K562 (cell line): ENCODE measurements at regions not wholly inside any gene's neighbourhood (a gene's known extent, or its start where the extent isn't known, plus 50 kb on each side); places are given as distances from the start of the nearest gene placed in this dataset.

Experiments used
- ATAC-seq: fragments of 200-7000 bp; cut with Tn5 transposase; 3 replicates; pipeline ENCODE4 v1.9.1; 2020; ENCODE audit warnings: moderate library complexity
- BruUV-seq: library from RNA; stranded (reverse); fragments of 400-500 nt; replicated peaks from 2 replicates; lab custom pipeline; 2021; lab: Mats Ljungman, UMichigan
- CTCF ChIA-PET: fragments of 300-600 bp; formaldehyde crosslinking; extraction: SDS; loops from one replicate; lab custom pipeline; 2021; ENCODE audit warnings: low intra/inter-chr PET ratio; lab: Yijun Ruan, JAX
- POLR2A ChIA-PET: fragments of 300-600, 350-650 bp; sonication (Branson Sonifier 250); formaldehyde crosslinking; extraction: SDS; loops from one replicate; lab custom pipeline; 2021; ENCODE audit warnings: antibody characterized with exemption, inconsistent platforms; lab: Yijun Ruan, JAX
- DNase-seq, 4 experiments: peaks; one replicate each; pipeline versions ENCODE4 v3.0.0 to v3.0.0-alpha.2; 2011 to 2018; ENCODE audit warnings: low spot score in 3 of 4, mixed read lengths in 3 of 4; ENCODE audit errors: extremely low read depth in 1 of 4
- FAIRE-seq: peaks from 2 replicates; lab custom pipeline; 2011; peaks lifted over from hg19 to GRCh38; lab: Jason Lieb, UNC
- H2AFZ ChIP-seq: 2 replicates; pipeline ENCODE4 v1.6.0; 2011; ENCODE audit warnings: low read depth, low read length, control low read depth, inconsistent platforms
- H3K27ac ChIP-seq: fragments of 200-600 bp; 3 replicates; pipeline ENCODE4 v1.8.0; 2011; ENCODE audit warnings: low read depth, mild to moderate bottlenecking, control low read depth, inconsistent platforms, low read length, moderate library complexity, mixed read lengths; ENCODE audit errors: extremely low read depth
- H3K27me3 ChIP-seq, 2 experiments: fragments of 300-600 bp in 1 of 2; 2 replicates in 1 of 2; 3 replicates in 1 of 2; pipeline versions ENCODE4 v1.6.0 to v1.8.0; 2011; ENCODE audit warnings: inconsistent platforms in 2 of 2, low read length in 2 of 2, mild to moderate bottlenecking in 1 of 2, mixed read lengths in 1 of 2, moderate library complexity in 1 of 2; ENCODE audit not compliant: control insufficient read depth in 2 of 2, insufficient read depth in 2 of 2
- H3K36me3 ChIP-seq: fragments of 300-600 bp; 3 replicates; pipeline ENCODE4 v1.8.0; 2011; ENCODE audit warnings: mild to moderate bottlenecking, low read length, inconsistent platforms; ENCODE audit not compliant: control insufficient read depth, insufficient read depth
- H3K4me1 ChIP-seq, 2 experiments: fragments of 200-600 bp in 1 of 2; replicated peaks in 1 of 2; 2 replicates in 1 of 2; 3 replicates in 1 of 2; pipeline versions ENCODE4 v1.5.1 to v1.8.0; 2011; ENCODE audit warnings: inconsistent platforms in 2 of 2, low read length in 2 of 2, mild to moderate bottlenecking in 1 of 2, mixed read lengths in 1 of 2, moderate library complexity in 1 of 2; ENCODE audit not compliant: control insufficient read depth in 2 of 2, insufficient read depth in 2 of 2
- H3K4me2 ChIP-seq: 2 replicates; pipeline ENCODE4 v1.6.1; 2011; ENCODE audit warnings: low read length, control low read depth, inconsistent platforms, mixed read lengths; ENCODE audit not compliant: insufficient read depth
- H3K4me3 ChIP-seq: fragments of 200-600 bp; sonication (generic), shearing (Covaris generic); 2 replicates; pipeline ENCODE4 v1.5.1; 2016; ENCODE audit warnings: control low read depth, inconsistent platforms
- H3K79me2 ChIP-seq: fragments of 200-600 bp; 3 replicates; pipeline ENCODE4 v1.8.0; 2011; ENCODE audit warnings: low read length, inconsistent platforms; ENCODE audit not compliant: control insufficient read depth, insufficient read depth
- H3K9ac ChIP-seq, 2 experiments: 2 replicates each; pipeline versions ENCODE4 v1.6.0 to v1.6.1; 2011; ENCODE audit warnings: low read depth in 2 of 2, low read length in 2 of 2, control low read depth in 1 of 2, inconsistent platforms in 1 of 2, mild to moderate bottlenecking in 1 of 2, mixed read lengths in 1 of 2; ENCODE audit not compliant: insufficient read depth in 1 of 2
- H3K9me1 ChIP-seq: one replicate; pipeline ENCODE4 v1.6.0; 2011; ENCODE audit warnings: inconsistent platforms, mild to moderate bottlenecking, low read length, moderate library complexity; ENCODE audit not compliant: control insufficient read depth, insufficient read depth
- H3K9me3 ChIP-seq: replicated peaks from 2 replicates; pipeline ENCODE4 v1.5.1; 2011; ENCODE audit warnings: low read depth, low read length, inconsistent platforms; ENCODE audit not compliant: control insufficient read depth, insufficient read depth
- H4K20me1 ChIP-seq: replicated peaks from 2 replicates; pipeline ENCODE4 v1.6.1; 2011; ENCODE audit warnings: low read length, inconsistent platforms, mixed read lengths; ENCODE audit not compliant: control insufficient read depth, insufficient read depth
- PHB2 ChIP-seq: fragments of 450-650 bp; IDR thresholded peaks from 2 replicates; pipeline ENCODE4 v1.6.1; 2017; ENCODE audit warnings: low read depth
- TCF3 ChIP-seq: sonication (generic); formaldehyde crosslinking; IDR thresholded peaks from 2 replicates; pipeline ENCODE4 v1.4.0; 2020; ENCODE audit warnings: mild to moderate bottlenecking, missing genetic modification reagents
- in situ Hi-C: fragments of 300-500 bp; cut with MboI; formaldehyde crosslinking; loops from 4 replicates; pipeline ENCODE4 v1.15.0; 2018; ENCODE audit warnings: inconsistent platforms, mixed read lengths
- intact Hi-C: fragments of 100-400 bp; cut with micrococcal nuclease; formaldehyde crosslinking; loops from 2 replicates; pipeline ENCODE4 v1.14.2; 2022
- TF ChIP-seq, protein P1 (sequence below), 3 experiments: fragments of 200-800 bp in 1 of 3; fragments of 250-450 bp in 1 of 3; fragments of 450-650 bp in 1 of 3; sonication (Bioruptor Pico) in 1 of 3; sonication (Bioruptor generic) in 1 of 3; formaldehyde crosslinking in 1 of 3; IDR thresholded peaks; 2 replicates each; pipeline versions ENCODE4 v1.6.1 to v1.8.0; 2016 to 2022; ENCODE audit warnings: mild to moderate bottlenecking in 2 of 3, missing genetic modification characterization in 2 of 3, missing compliant biosample characterization in 1 of 3, moderate library complexity in 1 of 3
- TF ChIP-seq, protein P2 (sequence below), 3 experiments: fragments of 200-800 bp in 1 of 3; sonication (Bioruptor generic) in 1 of 3; sonication (generic) in 1 of 3; formaldehyde crosslinking in 1 of 3; IDR thresholded peaks; 2 replicates each; pipeline versions ENCODE4 v1.6.1 to v1.8.0; 2016 to 2022; ENCODE audit warnings: mild to moderate bottlenecking in 2 of 3, missing compliant biosample characterization in 2 of 3, missing genetic modification characterization in 2 of 3, missing genetic modification reagents in 1 of 3
- TF ChIP-seq, protein P3 (sequence below): sonication (generic); formaldehyde crosslinking; IDR thresholded peaks from 2 replicates; pipeline ENCODE4 v1.9.0; 2022; ENCODE audit warnings: mild to moderate bottlenecking, missing genetic modification reagents

DNA sequence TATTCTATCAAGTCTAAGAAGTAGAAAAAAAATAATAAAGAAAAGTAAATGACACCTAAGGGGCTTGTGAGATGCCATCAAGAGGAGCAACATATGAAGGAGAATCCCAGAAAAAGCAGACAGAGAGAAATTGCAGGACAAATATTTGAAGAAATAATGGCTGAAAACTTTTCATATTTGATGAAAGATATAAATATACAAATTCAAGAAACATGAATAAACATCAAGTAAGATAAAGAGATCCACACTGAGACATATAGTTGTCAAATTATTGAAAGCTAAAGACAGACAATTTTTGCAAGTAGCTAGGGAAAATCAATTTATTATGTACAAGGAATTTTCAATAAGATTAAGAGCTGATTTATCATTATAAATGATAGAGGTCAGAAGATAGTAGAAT lies 558.0 kb downstream of the ZWINT start:
- TF ChIP-seq TCF3 (CRISPR knock-in tag) = no peak
- TF ChIP-seq, protein P1, sequence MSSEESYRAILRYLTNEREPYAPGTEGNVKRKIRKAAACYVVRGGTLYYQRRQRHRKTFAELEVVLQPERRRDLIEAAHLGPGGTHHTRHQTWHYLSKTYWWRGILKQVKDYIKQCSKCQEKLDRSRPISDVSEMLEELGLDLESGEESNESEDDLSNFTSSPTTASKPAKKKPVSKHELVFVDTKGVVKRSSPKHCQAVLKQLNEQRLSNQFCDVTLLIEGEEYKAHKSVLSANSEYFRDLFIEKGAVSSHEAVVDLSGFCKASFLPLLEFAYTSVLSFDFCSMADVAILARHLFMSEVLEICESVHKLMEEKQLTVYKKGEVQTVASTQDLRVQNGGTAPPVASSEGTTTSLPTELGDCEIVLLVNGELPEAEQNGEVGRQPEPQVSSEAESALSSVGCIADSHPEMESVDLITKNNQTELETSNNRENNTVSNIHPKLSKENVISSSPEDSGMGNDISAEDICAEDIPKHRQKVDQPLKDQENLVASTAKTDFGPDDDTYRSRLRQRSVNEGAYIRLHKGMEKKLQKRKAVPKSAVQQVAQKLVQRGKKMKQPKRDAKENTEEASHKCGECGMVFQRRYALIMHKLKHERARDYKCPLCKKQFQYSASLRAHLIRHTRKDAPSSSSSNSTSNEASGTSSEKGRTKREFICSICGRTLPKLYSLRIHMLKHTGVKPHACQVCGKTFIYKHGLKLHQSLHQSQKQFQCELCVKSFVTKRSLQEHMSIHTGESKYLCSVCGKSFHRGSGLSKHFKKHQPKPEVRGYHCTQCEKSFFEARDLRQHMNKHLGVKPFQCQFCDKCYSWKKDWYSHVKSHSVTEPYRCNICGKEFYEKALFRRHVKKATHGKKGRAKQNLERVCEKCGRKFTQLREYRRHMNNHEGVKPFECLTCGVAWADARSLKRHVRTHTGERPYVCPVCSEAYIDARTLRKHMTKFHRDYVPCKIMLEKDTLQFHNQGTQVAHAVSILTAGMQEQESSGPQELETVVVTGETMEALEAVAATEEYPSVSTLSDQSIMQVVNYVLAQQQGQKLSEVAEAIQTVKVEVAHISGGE (CRISPR knock-in tag; IDR thresholded peaks at IDR 0.05) = no peak
- TF ChIP-seq, protein P2, sequence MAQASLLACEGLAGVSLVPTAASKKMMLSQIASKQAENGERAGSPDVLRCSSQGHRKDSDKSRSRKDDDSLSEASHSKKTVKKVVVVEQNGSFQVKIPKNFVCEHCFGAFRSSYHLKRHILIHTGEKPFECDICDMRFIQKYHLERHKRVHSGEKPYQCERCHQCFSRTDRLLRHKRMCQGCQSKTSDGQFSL (CRISPR knock-in tag; IDR thresholded peaks at IDR 0.05) = no peak
- TF ChIP-seq, protein P2 (tag; IDR thresholded peaks at IDR 0.05) = no peak
- TF ChIP-seq, protein P3, sequence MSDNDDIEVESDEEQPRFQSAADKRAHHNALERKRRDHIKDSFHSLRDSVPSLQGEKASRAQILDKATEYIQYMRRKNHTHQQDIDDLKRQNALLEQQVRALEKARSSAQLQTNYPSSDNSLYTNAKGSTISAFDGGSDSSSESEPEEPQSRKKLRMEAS (CRISPR knock-in tag) = no peak
- no peak for TF ChIP-seq PHB2
- Histone ChIP-seq H3K9me3 (no peaks in the 10 kb centered on the region), H2AFZ (no peak overlapping the region), H3K9ac (no peak overlapping the region), H3K4me2 (no peak overlapping the region), H3K9me1 (no peaks in the 10 kb centered on the region), H4K20me1 (no peaks in the 10 kb centered on the region), H3K36me3 (no peaks in the 10 kb centered on the region), H3K4me3 (no peak overlapping the region), H3K27me3 (no peaks in the 10 kb centered on the region), H3K27ac (no peak overlapping the region), H3K79me2 (no peaks in the 10 kb centered on the region), H3K4me1 (no peaks in the 10 kb centered on the region)
- FAIRE-seq (no peak), DNase-seq (no peak), ATAC-seq (no peak)
- BruUV-seq = no TSS peak
- CTCF ChIA-PET = no interaction called here
- intact Hi-C loops (no loop called here), in situ Hi-C loops (no loop called here)
- POLR2A ChIA-PET = no interaction called here
